Subcutaneous abdominal adipose tissue (tissue), 5 donors: ENCODE measurements at regions not wholly inside any gene's neighbourhood (a gene's known extent, or its start where the extent isn't known, plus 50 kb on each side); places are given as distances from the start of the nearest gene placed in this dataset.

Source experiments
- H3K27ac ChIP-seq: one replicate; pipeline ENCODE4 v1.7.0; 2013; ENCODE audit warnings: low read depth, mild to moderate bottlenecking, inconsistent platforms, low read length, moderate library complexity
- H3K27me3 ChIP-seq, 5 donors: one replicate each; pipeline ENCODE4 v1.7.0; 2013; ENCODE audit warnings: low read length in 5 of 5, inconsistent platforms in 1 of 5; ENCODE audit not compliant: control insufficient read depth in 5 of 5, insufficient read depth in 4 of 5
- H3K36me3 ChIP-seq, 5 donors: one replicate each; pipeline ENCODE4 v1.7.0; 2013; ENCODE audit warnings: low read length in 5 of 5; ENCODE audit not compliant: control insufficient read depth in 5 of 5, insufficient read depth in 5 of 5
- H3K4me1 ChIP-seq, 5 donors: one replicate each; pipeline ENCODE4 v1.7.0; 2013; ENCODE audit warnings: low read length in 5 of 5, mild to moderate bottlenecking in 3 of 5, moderate library complexity in 1 of 5; ENCODE audit not compliant: control insufficient read depth in 5 of 5, insufficient read depth in 5 of 5
- H3K4me3 ChIP-seq, 5 donors: one replicate each; pipeline ENCODE4 v1.7.0; 2013; ENCODE audit warnings: low read length in 5 of 5, low read depth in 1 of 5
- H3K9ac ChIP-seq, 5 donors: one replicate each; pipeline ENCODE4 v1.7.0; 2013; ENCODE audit warnings: low read length in 5 of 5, mild to moderate bottlenecking in 4 of 5, moderate library complexity in 3 of 5
- H3K9me3 ChIP-seq, 5 donors: one replicate each; pipeline ENCODE4 v1.7.0; 2013; ENCODE audit warnings: low read length in 5 of 5; ENCODE audit not compliant: control insufficient read depth in 5 of 5
- donor health status: healthy.
- donor health status: healthy.
- donor health status: healthy.
- donor health status: healthy.
- donor health status: healthy.

DNA sequence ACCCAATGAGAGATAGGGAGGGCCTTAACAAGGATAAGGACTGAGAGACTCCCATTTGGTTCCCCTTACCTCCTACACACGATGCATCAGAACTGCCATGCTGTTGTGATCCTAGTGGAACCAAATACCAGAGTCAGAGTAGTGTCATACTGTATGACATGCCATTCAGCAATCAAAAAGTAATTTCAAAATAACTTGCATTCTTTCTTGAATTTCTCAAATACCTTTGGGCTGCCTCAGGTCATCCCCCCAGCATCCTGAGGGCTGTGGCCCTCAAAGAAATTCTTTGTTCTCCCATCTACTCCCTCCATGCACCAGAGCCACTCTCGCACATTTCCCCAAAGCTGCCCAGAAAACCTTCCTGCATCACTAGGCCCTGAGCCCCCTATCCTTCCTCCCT is 68.9 kb upstream of the PPP2R3A start:
- Histone ChIP-seq H3K9me3 (no peaks in the 10 kb centered on the region), H3K36me3 (no peaks in the 10 kb centered on the region), H3K27ac (no peak overlapping the region), H3K27me3 (no peaks in the 10 kb centered on the region), H3K4me3 (no peak overlapping the region), H3K9ac (no peak overlapping the region), H3K4me1 (no peaks in the 10 kb centered on the region)

DNA sequence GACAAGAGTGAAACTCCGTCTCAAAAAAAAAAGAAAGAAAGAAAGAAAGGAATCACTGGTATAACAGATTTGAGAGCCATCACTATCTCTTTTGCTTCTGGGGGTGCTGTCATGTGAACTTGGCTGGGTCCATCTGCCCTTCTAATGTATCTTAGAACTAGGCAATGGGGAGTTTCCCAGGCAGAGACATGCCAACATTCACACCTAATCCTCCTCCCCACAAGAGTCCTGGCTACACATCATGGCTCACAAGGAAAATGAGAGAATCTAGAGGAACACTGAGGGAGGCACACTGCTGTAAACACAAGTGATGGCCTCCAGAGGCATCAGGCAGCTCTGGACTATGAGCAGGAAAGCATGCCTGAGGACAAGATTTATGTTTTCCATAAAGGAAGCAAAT is 67.8 kb upstream of the PPP2R3A start:
- Histone ChIP-seq H3K9me3 (no peaks in the 10 kb centered on the region), H3K9ac (no peak overlapping the region), H3K4me1 (no peaks in the 10 kb centered on the region), H3K36me3 (no peaks in the 10 kb centered on the region), H3K27me3 (no peaks in the 10 kb centered on the region), H3K27ac (no peak overlapping the region), H3K4me3 (no peak overlapping the region)

- H3K4me1 ChIP-seq: no peaks in the 10 kb centered on the region
- no peaks in the 10 kb centered on the region for H3K36me3 ChIP-seq
- H3K4me3 ChIP-seq: no peak overlapping the region
- no peak overlapping the region for H3K9ac ChIP-seq
- no peaks in the 10 kb centered on the region for H3K27me3 ChIP-seq
- no peak overlapping the region for H3K27ac ChIP-seq
- no peaks in the 10 kb centered on the region for H3K9me3 ChIP-seq
These were observed 66.8 kb upstream of the PPP2R3A start for GRCh38 chr3:135898774-135899173.

GRCh38 chr3:135905058-135905724 is 60.3 kb upstream of the PPP2R3A start:
- no peaks in the 10 kb centered on the region for H3K9me3 ChIP-seq
- no peak overlapping the region for H3K4me3 ChIP-seq
- H3K4me1 ChIP-seq: no peaks in the 10 kb centered on the region
- H3K27me3 ChIP-seq: peaks cover 0 to 6% (median 0%) of the 10 kb centered on the region in 5 donors
- no peak overlapping the region for H3K9ac ChIP-seq
- H3K27ac ChIP-seq: no peak overlapping the region
- H3K36me3 ChIP-seq: no peaks in the 10 kb centered on the region

DNA sequence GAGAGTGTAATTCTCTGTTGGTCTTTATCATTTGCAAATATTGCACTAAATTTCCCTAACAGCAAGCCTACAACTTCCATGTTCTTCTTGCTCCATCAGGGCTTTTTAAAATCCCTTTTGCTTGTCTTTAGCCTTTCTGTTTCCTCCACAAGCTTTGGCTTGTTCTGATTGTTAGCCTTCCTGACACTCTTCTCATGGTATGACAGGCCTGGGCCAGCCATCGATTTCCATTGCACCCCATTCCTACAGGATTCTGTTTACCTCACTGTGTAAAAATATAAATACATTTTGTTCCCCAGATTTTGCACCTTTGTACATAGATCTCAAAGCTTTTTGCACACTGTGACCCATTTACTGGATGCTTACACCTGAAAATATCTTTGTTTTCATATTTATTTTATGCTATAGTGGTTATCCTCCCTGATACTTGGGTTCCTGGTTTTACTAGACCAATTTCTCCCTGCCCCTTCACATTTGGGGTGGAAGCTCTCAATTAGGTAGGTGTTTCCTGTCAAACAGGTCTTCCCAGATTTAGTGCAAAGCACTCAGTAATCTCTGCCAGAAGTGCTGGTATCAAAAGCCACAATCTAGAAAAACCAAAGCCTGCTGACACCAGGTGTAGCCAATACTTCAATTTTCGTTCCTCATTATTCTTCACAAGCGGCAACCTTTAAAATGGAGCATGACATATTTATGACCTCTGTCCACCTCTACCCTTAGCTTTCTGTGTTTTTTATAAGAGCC is 57.9 kb upstream of the PPP2R3A start:
- Histone ChIP-seq H3K27me3 (peaks cover 0 to 6% (median 0%) of the 10 kb centered on the region in 5 donors), H3K9me3 (no peaks in the 10 kb centered on the region), H3K4me1 (no peaks in the 10 kb centered on the region), H3K9ac (no peak overlapping the region), H3K36me3 (no peaks in the 10 kb centered on the region), H3K27ac (no peak overlapping the region), H3K4me3 (no peak overlapping the region)

- Histone ChIP-seq H3K9me3 (no peaks in the 10 kb centered on the region), H3K27me3 (peaks cover 0 to 6% (median 0%) of the 10 kb centered on the region in 5 donors), H3K9ac (no peak overlapping the region), H3K27ac (no peak overlapping the region), H3K4me1 (no peaks in the 10 kb centered on the region), H3K4me3 (no peak overlapping the region), H3K36me3 (no peaks in the 10 kb centered on the region)
These were observed 57.3 kb upstream of the PPP2R3A start for GRCh38 chr3:135908225-135908624.

DNA sequence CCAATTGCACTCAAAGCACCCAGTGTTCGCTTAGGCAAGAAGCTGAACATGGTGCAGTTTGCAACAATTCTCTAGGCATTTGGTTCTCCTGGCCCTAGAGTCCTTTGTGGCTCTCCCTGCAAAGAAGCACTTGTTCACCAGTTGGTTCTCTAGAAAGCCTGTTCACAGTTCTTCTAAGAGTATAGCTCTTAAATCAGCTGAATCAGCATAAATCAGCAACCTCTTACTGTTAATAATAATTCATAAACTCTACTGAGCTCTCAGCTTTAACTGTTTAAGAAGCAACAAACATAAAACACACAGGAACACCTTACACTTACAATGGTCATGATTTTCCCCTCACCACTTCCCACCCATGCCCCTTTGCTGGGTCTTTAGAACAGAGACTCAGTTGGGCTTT is 56.8 kb upstream of the PPP2R3A start:
- no peak overlapping the region for H3K27ac ChIP-seq
- H3K4me3 ChIP-seq: no peak overlapping the region
- H3K4me1 ChIP-seq: no peaks in the 10 kb centered on the region
- H3K9ac ChIP-seq: no peak overlapping the region
- H3K27me3 ChIP-seq: peaks cover 0 to 6% (median 0%) of the 10 kb centered on the region in 5 donors
- no peaks in the 10 kb centered on the region for H3K36me3 ChIP-seq
- no peaks in the 10 kb centered on the region for H3K9me3 ChIP-seq

GRCh38 chr3:135911110-135911509 is 54.4 kb upstream of the PPP2R3A start:
- Histone ChIP-seq H3K27me3 (peaks cover 0 to 6% (median 0%) of the 10 kb centered on the region in 5 donors), H3K9me3 (no peaks in the 10 kb centered on the region), H3K9ac (no peak overlapping the region), H3K4me3 (no peak overlapping the region), H3K36me3 (no peaks in the 10 kb centered on the region), H3K4me1 (no peaks in the 10 kb centered on the region), H3K27ac (no peak overlapping the region)

- H3K4me3 ChIP-seq: no peak overlapping the region
- H3K27ac ChIP-seq: no peak overlapping the region
- H3K4me1 ChIP-seq: peaks cover 0 to 5% (median 3%) of the 10 kb centered on the region in 5 donors
- no peak overlapping the region for H3K9ac ChIP-seq
- H3K36me3 ChIP-seq: no peaks in the 10 kb centered on the region
- no peaks in the 10 kb centered on the region for H3K27me3 ChIP-seq
- no peaks in the 10 kb centered on the region for H3K9me3 ChIP-seq
These were observed 50.3 kb upstream of the PPP2R3A start for GRCh38 chr3:135915206-135915605.
